GM10248 (cell line): ENCODE measurements at regions not wholly inside any gene's neighbourhood (a gene's known extent, or its start where the extent isn't known, plus 50 kb on each side); places are given as distances from the start of the nearest gene placed in this dataset.

Experiments
- CTCF ChIA-PET: fragments of 300-600 bp; sonication (Branson Sonifier 250); formaldehyde crosslinking; extraction: SDS; loops from one replicate; lab custom pipeline; 2021; ENCODE audit warnings: antibody characterized with exemption; lab: Yijun Ruan, JAX
- POLR2A ChIA-PET: fragments of 350-650 bp; sonication (Branson Sonifier 250); formaldehyde crosslinking; extraction: SDS; loops from one replicate; lab custom pipeline; 2020; ENCODE audit warnings: antibody characterized with exemption; lab: Yijun Ruan, JAX
- DNase-seq: peaks from one replicate; pipeline ENCODE4 v3.0.0; 2012; ENCODE audit errors: extremely low spot score
- CTCF ChIP-seq: IDR thresholded peaks from 2 replicates; pipeline ENCODE4 v1.5.1; 2012; ENCODE audit warnings: mild to moderate bottlenecking, low read depth; ENCODE audit errors: extremely low read depth, missing control alignments, control extremely low read depth

- ChIA-PET CTCF (no interaction called here), POLR2A (no interaction called here)
- no peak for DNase-seq
- no peak for TF ChIP-seq CTCF
Observed at GRCh38 chrX:99654188-99654587, 755.9 kb downstream of the PCDH19 start.

- DNase-seq = no peak
- no peak for TF ChIP-seq CTCF
- ChIA-PET CTCF (no interaction called here), POLR2A (no interaction called here)
Observed at GRCh38 chrX:99653352-99653751, 756.7 kb downstream of the PCDH19 start.

GRCh38 chrX:99613041-99613440, 797.0 kb downstream of the PCDH19 start:
- DNase-seq = no peak
- ChIA-PET CTCF (no interaction called here), POLR2A (no interaction called here)
- TF ChIP-seq CTCF = no peak

GRCh38 chrX:99603091-99603814, 806.8 kb downstream of the PCDH19 start:
- CTCF ChIA-PET = no interaction called here
- POLR2A ChIA-PET = no interaction called here
- TF ChIP-seq CTCF = no peak
- DNase-seq = no peak

- POLR2A ChIA-PET = no interaction called here
- DNase-seq = no peak
Observed at GRCh38 chrX:99602107-99602506, 808.0 kb downstream of the PCDH19 start.

GRCh38 chrX:99588936-99589335, 821.1 kb downstream of the PCDH19 start:
- TF ChIP-seq CTCF = no peak
- CTCF ChIA-PET = no interaction called here
- DNase-seq = no peak
- POLR2A ChIA-PET = no interaction called here

More at GRCh38 chrX:99602107-99602506, 808.0 kb downstream of the PCDH19 start:
- CTCF ChIA-PET = no interaction called here
- TF ChIP-seq CTCF = no peak
